Activated T-cell treated with anti-CD3 and anti-CD28 coated beads for 48 hours (primary cell): ENCODE measurements at regions not wholly inside any gene's neighbourhood (a gene's known extent, or its start where the extent isn't known, plus 50 kb on each side); places are given as distances from the start of the nearest gene placed in this dataset.
"Not testable (repeated sequence)": the region's sequence is repeated elsewhere in the genome, so short reads cannot be mapped to it uniquely, and the experiment has no call there.

Experiments
- DNase-seq: peaks from one replicate; pipeline ENCODE4 v3.0.0-alpha.2; 2020; ENCODE audit warnings: low read depth

DNA sequence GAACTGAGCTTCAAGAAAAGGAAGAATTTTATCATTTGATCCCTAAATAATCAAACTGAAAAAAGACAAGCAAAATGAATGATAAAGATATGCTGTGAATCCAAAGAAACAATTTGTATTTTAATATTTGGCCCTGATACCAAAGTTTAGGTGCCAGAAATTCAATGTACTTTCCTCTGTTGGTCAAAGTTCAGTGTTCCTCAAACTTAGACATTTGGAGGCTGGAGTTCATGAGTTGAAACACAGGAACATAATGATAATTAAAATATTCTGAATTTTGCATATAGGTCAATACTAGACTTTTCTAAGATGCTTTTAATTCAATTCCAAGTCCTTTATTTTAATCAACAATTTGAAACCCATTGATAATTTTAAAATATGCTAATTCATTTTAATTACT lies 1007.7 kb upstream of the ATXN7L3B start:
- DNase-seq, result no peak

- no peak for DNase-seq
Observed at GRCh38 chr12:73531752-73532151, 1005.9 kb upstream of the ATXN7L3B start.

GRCh38 chr12:73547421-73547820 lies 990.2 kb upstream of the ATXN7L3B start:
- no peak for DNase-seq

DNA sequence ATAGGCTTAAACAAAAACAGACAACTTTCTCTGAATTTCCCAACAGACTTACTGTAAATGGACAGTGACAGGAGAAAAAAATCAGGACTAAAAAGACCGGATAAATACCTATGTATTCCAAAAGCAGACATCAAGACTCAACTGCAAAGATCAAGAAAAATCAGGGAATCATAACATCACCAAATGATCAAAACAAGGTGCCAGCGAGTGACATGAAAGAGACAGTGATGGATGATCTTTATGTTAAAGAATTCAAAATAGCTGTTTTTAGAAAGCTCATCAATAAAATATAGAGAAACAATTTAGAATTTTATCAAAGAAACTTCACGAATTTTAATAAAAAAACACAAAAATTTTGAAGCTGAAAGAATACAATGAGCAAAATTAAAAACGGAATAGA lies 952.5 kb upstream of the ATXN7L3B start:
- DNase-seq, result no peak

DNA sequence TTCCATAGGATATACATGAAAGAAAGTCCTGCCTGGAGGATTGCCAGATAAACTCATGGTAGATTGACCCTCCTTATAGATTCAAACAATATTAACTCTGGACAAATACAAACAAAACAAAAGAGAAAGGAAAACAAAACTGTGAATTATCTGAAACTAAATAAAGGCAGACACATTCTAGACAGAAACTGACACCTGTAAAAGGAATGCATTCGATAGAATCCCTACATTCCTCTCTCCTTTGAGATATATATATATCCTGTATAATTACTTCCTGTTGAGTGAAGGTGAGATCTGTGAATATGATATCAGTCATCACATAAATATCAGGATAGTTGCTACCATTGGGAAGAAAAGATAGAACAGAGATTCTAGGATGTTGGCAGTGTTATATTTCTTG lies 948.4 kb upstream of the ATXN7L3B start:
- DNase-seq, result no peak

DNA sequence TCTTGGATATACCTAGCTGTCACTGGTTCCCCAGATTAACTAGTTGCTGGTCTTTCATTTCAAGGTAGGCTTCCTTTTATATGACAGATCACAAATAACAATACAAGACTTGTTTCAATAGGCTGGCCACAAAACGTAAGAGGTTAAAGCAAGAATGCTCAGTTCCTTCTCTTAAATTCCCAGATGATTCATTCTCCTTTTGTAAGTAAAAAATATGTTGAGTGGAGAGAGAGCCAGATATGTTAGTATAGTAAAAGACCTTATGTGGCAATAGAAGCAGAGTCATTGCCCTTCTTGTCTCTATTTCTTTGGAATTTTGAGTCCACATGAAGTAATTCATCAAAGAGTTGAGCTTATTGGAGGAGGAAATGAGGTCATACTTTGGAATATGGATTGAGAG lies 939.0 kb upstream of the ATXN7L3B start:
- DNase-seq, result no peak

GRCh38 chr12:73599268-73599667 lies 938.4 kb upstream of the ATXN7L3B start:
- no peak for DNase-seq

DNA sequence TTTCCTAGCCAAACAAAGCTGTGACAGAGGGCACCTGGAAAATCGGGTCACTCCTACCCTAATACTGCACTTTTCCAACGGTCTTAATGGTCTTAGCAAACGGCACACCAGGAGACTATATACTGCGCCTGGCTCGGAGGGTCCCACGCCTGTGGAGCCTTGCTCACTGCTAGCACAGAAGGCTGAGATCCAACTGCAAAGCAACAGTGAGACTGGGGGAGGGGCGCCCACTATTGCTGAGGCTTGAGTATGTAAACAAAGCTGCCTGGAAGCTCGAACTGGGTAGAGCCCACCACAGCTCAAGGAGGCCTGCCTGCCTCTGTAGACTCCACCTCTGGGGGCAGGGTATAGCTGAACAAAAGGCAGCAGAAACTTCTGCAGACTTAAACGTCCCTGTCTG lies 931.7 kb upstream of the ATXN7L3B start:
- not testable (repeated sequence) for DNase-seq

DNA sequence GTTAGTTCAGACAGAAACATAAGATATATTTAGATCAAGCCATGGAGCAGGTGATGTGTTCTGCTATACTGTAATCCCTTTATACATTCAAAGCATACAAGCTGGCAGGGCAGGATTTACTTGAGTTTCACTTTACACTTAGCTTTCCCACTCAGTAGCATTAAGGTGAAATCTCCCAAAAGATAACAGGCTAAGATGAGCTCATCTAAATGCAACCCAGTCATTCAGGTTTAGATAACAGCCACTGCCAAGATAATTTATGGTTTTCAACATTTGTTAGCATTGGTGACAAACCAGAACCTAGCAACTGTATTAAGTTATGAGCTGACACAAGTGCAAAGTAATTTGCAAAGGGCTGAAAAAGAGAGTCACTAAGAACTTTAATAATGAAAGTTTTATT lies 925.1 kb upstream of the ATXN7L3B start:
- no peak for DNase-seq

DNA sequence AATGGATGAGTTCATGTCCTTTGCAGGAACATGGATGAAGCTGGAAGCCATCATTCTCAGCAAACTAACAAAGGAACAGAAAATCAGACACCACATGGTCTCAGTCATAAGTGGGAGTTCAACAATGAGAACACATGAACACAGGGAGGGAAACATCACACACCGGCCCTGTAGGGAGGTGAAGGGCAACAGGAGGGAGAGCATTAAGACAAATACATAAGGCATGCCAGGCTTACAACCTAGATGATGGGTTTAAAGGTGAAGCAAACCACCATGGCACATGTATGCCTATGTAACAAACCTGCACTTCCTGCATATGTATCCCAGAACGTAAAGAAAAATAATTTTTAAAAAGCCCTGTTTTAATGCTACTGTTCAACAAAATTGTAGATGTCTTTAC lies 914.2 kb upstream of the ATXN7L3B start:
- no peak for DNase-seq

- no peak for DNase-seq
Observed at GRCh38 chr12:73625226-73625625, 912.4 kb upstream of the ATXN7L3B start.

DNA sequence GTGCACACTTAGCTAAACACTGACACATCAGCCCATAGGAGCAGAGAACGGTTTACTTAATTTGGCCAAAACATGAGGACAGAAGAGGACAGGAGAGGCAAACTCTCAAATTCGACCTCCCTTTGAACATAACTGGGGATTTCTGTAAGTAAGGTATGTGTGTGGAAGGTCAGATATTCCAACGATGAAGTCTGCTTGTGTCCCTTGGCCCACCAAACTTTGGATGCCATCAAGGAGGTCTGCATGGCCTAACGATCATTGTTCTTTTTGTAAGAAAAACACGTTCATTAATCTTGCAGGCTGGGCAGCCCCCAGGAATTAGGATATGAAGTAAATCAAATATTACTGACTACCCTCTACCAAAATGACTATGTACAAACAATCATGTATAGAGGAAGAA lies 908.5 kb upstream of the ATXN7L3B start:
- no peak for DNase-seq

- no peak for DNase-seq
Observed at GRCh38 chr12:73629893-73630831, 907.5 kb upstream of the ATXN7L3B start.

DNA sequence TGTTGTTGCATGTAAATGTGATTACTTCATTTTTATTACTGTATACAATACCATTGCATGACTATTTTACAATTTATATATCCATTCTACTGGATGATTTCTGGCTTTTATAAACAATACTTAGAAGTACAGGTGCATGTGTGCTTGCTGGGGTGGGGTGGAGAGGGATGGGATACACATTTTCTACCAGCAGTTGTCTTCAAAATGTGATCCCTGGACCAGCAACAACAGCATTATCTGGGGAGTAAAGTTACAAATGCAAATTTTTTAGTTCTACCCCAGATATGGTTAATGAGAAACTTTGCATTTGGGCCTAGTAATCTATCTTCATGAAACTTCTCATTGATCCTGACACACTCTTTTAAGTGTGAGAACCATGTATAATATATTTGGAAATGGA lies 905.4 kb upstream of the ATXN7L3B start:
- no peak for DNase-seq

DNA sequence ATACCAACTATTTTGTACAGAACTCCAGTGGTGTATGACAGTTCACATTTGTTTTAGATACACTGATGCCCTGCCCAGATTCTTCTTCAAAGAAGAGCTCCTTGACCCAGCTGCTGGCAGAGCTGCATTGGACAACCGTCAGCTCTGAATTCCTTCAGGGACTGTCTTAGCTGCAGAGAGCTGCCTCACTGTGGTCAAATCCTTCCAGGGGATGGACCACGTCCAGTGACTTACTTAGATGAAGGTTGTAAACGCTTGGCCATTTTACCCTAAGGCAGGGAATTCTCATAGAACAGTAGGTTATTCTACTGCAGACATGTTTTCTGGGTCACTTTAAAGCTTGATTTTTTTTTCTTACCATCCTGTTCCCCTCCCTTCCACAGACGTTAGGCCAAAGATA lies 905.0 kb upstream of the ATXN7L3B start:
- no peak for DNase-seq

DNA sequence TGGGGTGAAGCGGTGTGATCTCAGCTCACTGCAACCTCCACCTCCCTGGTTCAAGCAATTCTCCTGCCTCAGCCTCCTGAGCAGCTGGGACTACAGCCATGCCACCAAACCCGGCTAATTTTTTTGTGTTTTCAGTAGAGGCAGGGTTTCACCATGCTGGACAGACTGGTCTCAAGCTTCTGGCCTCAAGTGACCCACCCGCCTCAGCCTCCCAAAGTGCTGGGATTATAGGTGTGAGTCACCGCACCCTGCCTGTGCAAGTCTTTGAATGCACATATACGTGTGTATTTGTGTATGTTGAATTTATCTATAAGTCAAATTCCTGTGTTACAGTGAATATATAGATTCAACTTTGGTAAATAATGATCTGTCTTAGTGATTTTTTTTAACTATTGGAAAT lies 898.2 kb upstream of the ATXN7L3B start:
- DNase-seq, result not testable (repeated sequence)

DNA sequence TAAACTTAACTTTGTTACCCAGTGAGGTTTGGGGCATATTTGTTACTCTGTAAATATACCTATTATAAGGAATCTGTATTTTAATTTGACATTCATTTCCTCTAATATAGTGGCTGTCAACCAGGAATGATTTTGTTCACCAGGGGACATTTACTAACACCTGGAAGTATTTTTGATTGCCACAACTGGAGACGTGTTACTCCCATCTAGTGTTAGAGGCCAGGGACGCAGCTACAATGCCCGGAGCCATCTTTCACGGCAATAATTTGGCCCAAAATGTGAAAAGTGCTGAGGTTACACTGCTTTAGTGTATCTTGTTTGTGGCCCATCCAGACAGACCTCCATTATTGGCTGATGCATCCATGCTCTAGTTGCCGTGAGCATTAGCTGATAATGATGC lies 881.3 kb upstream of the ATXN7L3B start:
- DNase-seq, result no peak

DNA sequence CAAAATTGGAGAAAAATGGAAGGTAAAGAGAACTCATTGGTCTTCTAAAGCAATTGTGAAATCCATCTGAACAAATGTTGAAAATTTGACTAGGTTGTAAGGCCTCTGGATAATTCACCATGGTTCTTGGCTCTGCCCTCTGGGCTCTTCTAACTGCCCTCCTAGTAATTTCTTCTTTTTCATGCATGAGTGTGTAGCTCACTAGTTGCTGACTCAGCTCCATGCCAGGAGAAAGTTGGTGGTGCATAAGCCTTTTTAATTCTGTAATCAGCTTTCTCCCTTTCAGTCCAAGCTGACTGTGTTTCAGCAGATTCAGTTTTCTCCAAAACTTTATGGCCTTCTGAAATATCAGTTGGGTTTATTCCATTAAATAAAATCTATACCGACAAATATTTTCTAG lies 877.8 kb upstream of the ATXN7L3B start:
- DNase-seq, result no peak

- no peak for DNase-seq
Observed at GRCh38 chr12:73665193-73665592, 872.4 kb upstream of the ATXN7L3B start.

DNA sequence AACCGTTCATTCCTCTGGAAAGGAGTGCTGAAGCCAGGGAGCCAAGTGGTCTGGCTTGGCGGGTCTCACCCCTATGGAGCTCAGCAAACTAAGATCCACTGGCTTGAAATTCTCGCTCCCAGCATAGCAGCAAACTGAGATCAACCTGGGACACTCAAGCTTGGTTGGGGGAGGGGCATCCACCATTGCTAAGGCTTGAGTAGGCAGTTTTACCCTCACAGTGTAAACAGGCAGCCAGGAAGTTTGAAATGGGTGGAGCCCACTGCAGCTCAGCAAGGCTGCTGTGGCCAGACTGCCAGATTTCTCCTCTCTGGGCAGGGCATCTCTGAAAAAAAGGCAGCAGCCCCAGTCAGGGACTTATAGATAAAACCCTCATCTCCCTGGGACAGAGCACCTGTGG lies 866.1 kb upstream of the ATXN7L3B start:
- not testable (repeated sequence) for DNase-seq

GRCh38 chr12:73677520-73678291 lies 859.9 kb upstream of the ATXN7L3B start:
- DNase-seq, result no peak

GRCh38 chr12:73678335-73678734 lies 859.3 kb upstream of the ATXN7L3B start:
- no peak for DNase-seq

GRCh38 chr12:73699318-73699717 lies 838.3 kb upstream of the ATXN7L3B start:
- DNase-seq, result no peak
